HCT116 (cell line): ENCODE measurements at regions not wholly inside any gene's neighbourhood (a gene's known extent, or its start where the extent isn't known, plus 50 kb on each side); places are given as distances from the start of the nearest gene placed in this dataset.

Experiments
- CBX3 ChIP-seq: IDR thresholded peaks from 2 replicates; pipeline ENCODE4 v1.6.1; 2012; ENCODE audit warnings: low read depth
- POLR2AphosphoS5 ChIP-seq: IDR thresholded peaks from 2 replicates; pipeline ENCODE4 v1.6.1; 2011; ENCODE audit warnings: mild to moderate bottlenecking, low read depth, low read length, moderate library complexity
- ZNF274 ChIP-seq: fragments of 200-500 bp; sonication (Bioruptor generic); IDR thresholded peaks from 2 replicates; pipeline ENCODE4 v1.6.1; 2014; ENCODE audit warnings: mild to moderate bottlenecking, low read depth, low read length, inconsistent platforms

DNA sequence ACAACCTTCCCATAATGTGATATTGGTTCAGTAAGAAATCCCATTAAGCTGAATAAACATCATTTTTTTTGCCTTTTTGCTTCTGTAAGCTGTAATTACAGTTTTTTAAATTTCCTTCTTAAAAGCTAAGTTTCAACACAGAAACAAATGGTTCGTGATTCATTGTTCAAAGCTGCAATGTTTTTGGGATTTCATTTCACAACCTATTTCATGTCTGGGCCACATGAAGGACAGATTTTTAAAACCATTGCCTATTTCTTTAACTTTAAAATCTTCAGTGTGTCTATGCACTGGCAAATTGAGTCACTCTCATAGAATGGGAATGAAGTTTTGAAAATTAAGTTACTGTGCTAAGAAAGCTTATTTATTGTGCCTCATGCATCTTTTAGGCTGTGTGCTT, 66.9 kb downstream of the TFPI2 start:
- TF ChIP-seq ZNF274 (no peak), CBX3 (no peak), POLR2AphosphoS5 (no peak)
